ENCODE measurements at regions not wholly inside any gene's neighbourhood (a gene's known extent, or its start where the extent isn't known, plus 50 kb on each side); places are given as distances from the start of the nearest gene placed in this dataset.

DNA sequence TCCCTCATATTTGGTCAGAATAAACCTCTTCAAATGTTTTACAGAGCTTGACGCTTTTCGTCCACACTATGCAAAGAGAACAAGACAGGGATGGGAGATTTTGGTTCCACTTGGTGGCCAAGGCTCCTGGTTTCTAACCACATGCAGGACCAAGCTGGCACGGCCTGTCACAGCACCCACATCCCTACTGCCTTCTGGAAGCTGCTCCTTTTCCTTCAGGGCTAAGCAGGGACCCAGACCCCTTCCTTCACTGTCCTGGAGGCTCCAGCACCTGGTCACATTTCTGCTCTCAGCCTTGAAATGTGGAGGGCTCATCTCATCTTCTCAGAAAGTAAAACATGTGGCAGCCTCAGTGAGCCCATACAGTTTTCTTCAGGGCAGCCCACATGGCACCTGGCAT is 50.4 kb upstream of the ARHGEF7 start:
- Histone ChIP-seq H3K9me3 (no peaks in the 10 kb centered on the region), H3K27me3 (peaks cover 0 to 36% (median 0%) of the 10 kb centered on the region in 7 donors), H3K36me3 (no peaks in the 10 kb centered on the region), H3K4me1 (peaks cover 0 to 15% (median 7%) of the 10 kb centered on the region in 9 donors), H3K27ac (no peak overlapping the region), H3K4me3 (no peak overlapping the region)
- WGBS, 2 donors, result 94 to 96% methylated on average over 3 of the region's 3 CpGs
- intact Hi-C loops (cut with DNase I), result loop anchor here in 7 of 10 donors (5.0 to 10.0 kb wide), 4 partner anchors 88 to 400 kb away; no protein-coding TSS in a partner anchor
- ATAC-seq (no peak), DNase-seq (no peak)
- TF ChIP-seq, protein P1, sequence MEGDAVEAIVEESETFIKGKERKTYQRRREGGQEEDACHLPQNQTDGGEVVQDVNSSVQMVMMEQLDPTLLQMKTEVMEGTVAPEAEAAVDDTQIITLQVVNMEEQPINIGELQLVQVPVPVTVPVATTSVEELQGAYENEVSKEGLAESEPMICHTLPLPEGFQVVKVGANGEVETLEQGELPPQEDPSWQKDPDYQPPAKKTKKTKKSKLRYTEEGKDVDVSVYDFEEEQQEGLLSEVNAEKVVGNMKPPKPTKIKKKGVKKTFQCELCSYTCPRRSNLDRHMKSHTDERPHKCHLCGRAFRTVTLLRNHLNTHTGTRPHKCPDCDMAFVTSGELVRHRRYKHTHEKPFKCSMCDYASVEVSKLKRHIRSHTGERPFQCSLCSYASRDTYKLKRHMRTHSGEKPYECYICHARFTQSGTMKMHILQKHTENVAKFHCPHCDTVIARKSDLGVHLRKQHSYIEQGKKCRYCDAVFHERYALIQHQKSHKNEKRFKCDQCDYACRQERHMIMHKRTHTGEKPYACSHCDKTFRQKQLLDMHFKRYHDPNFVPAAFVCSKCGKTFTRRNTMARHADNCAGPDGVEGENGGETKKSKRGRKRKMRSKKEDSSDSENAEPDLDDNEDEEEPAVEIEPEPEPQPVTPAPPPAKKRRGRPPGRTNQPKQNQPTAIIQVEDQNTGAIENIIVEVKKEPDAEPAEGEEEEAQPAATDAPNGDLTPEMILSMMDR (IDR thresholded peaks at IDR 0.05), result no peak

DNA sequence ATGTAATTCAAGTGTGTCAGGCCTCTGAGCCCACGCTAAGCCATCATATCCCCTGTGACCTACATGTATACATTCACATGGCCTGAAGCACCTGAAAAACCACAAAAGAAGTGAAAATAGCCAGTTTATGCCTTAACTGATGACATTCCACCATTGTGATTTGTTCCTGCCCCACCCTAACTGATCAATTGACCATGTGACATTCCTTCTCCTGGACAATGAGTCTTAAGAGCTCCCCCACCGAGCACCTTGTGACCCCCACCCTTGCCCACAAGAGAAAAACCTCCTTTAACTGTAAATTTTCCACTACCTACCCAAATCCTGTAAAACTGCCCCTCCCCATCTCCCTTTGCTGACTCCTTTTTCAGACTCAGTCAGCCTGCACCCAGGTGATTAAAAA is 52.1 kb upstream of the ARHGEF7 start:
- 58 to 59% methylated on average over 2 of the region's 2 CpGs for WGBS, 2 donors
- no peaks in the 10 kb centered on the region for H3K36me3 ChIP-seq
- no peaks in the 10 kb centered on the region for H3K9me3 ChIP-seq
- no peak overlapping the region for H3K4me3 ChIP-seq
- intact Hi-C loops (cut with DNase I), result loop anchor here in 2 of 10 donors (10.0 kb wide), 2 partner anchors 232 to 402 kb away; no protein-coding TSS in a partner anchor
- DNase-seq (no peak), ATAC-seq (no peak)
- H3K4me1 ChIP-seq, result peaks cover 0 to 14% (median 7%) of the 10 kb centered on the region in 9 donors
- H3K27ac ChIP-seq, result no peak overlapping the region
- TF ChIP-seq, protein P1 (IDR thresholded peaks at IDR 0.05), result no peak
- peaks cover 0 to 28% (median 0%) of the 10 kb centered on the region in 7 donors for H3K27me3 ChIP-seq

DNA sequence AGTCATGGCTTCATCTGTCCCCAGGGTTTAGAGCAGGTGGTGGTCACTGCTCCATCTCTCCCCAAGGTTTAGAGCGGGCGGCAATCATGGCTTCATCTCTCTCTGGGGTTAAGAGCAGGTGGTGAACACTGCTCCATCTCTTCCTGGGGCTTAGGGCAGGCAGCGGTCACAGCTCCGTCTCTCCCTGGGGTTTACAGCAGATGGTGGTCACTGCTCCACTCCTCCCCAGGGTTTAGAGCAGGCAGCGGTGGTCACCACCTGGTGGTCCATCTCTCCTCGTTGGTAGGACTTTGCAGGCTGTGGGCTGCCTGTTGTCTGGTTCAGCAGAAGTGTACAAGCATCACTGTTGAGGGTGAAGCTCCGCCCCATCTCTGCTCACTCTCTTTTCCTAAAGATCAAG is 52.8 kb upstream of the ARHGEF7 start:
- H3K9me3 ChIP-seq, result no peaks in the 10 kb centered on the region
- WGBS, 2 donors, result 88 to 90% methylated on average over 7 of the region's 7 CpGs
- peaks cover 0 to 9% (median 4%) of the 10 kb centered on the region in 9 donors for H3K4me1 ChIP-seq
- intact Hi-C loops (cut with DNase I), result loop anchor here in 2 of 10 donors (10.0 kb wide), 2 partner anchors 232 to 402 kb away; no protein-coding TSS in a partner anchor
- DNase-seq, result no peak
- no peak for ATAC-seq
- TF ChIP-seq, protein P1 (IDR thresholded peaks at IDR 0.05), result no peak
- peaks cover 0 to 22% (median 0%) of the 10 kb centered on the region in 7 donors for H3K27me3 ChIP-seq
- no peaks in the 10 kb centered on the region for H3K36me3 ChIP-seq
- H3K27ac ChIP-seq, result no peak overlapping the region
- no peak overlapping the region for H3K4me3 ChIP-seq

DNA sequence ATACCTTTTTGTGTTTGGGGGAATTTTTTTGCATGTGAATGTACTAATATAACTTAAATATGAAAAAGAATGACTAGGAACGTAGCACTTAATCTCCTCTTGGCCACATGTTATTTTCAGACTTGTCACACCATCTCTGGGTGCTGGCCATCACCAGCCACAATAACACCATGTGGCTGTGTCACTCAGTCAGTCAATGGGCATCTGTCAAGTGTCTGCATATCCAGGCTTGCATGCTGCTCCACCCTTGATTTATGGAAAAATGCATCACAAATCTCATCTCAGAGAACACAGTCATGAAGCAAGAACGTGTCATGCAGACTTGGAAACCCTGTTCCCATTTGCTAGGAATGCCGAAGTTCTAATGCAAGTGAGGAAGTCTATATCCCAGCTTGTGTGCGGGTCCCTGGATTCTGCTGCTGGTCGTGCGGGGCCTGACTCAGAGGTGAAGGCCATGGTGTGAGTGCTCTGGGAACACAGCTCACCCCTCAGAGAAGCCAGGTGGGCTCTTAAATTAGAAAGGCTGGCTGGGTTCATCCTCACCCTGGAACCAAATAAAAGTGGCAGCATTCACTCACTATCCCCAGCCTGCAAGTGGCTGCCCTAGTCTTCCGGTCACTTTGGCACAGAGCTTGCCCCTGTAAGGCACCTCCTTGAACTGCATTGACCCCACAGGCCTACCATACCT is 53.6 kb upstream of the ARHGEF7 start:
- Histone ChIP-seq H3K27ac (no peak overlapping the region), H3K9me3 (no peaks in the 10 kb centered on the region), H3K27me3 (peaks cover 0 to 14% (median 0%) of the 10 kb centered on the region in 7 donors), H3K36me3 (no peaks in the 10 kb centered on the region), H3K4me3 (no peak overlapping the region), H3K4me1 (peaks cover 0 to 2% (median 0%) of the 10 kb centered on the region in 9 donors)
- ATAC-seq (no peak), DNase-seq (no peak)
- 87 to 89% methylated on average over 7 of the region's 7 CpGs for WGBS, 2 donors
- intact Hi-C loops (cut with DNase I), result loop anchor here in 2 of 10 donors (10.0 kb wide), 2 partner anchors 233 to 403 kb away; no protein-coding TSS in a partner anchor
- TF ChIP-seq, protein P1 (IDR thresholded peaks at IDR 0.05), result no peak

All from heart right ventricle (tissue), 16 donors.